Caki2 (cell line): ENCODE measurements at regions not wholly inside any gene's neighbourhood (a gene's known extent, or its start where the extent isn't known, plus 50 kb on each side); places are given as distances from the start of the nearest gene placed in this dataset.

ENCODE experiments used
- DNase-seq: peaks from one replicate; pipeline ENCODE4 v3.0.0-alpha.2; 2015; ENCODE audit warnings: low read depth
- in situ Hi-C: cut with HindIII; loops from 2 replicates; pipeline ENCODE4 v1.10.0; 2016; ENCODE audit warnings: low sequenced_read_pairs, low pct_unique_long_range_greater_than_20kb, mixed read lengths

DNA sequence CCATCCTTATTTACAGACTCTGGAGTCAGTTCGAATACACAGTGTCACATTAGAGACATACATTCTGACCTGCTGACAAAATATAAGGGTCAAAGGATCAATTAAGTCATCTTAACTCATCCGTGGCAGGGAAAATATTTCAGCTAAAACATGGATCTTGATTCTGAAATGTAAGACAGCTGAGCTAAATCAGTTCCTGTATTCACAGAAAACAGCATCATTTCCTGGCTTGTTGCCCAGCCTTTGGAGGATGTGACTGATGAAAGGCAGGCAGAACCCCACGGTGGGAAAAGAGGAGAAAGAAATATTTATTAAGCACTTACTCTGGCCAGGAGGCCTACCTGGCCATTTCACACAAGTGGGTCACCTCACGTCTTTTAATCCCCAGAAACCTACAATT lies 101.9 kb downstream of the GAS2L3 start:
- in situ Hi-C loops, result no loop called here
- peak; percentile 70 for DNase-seq

DNA sequence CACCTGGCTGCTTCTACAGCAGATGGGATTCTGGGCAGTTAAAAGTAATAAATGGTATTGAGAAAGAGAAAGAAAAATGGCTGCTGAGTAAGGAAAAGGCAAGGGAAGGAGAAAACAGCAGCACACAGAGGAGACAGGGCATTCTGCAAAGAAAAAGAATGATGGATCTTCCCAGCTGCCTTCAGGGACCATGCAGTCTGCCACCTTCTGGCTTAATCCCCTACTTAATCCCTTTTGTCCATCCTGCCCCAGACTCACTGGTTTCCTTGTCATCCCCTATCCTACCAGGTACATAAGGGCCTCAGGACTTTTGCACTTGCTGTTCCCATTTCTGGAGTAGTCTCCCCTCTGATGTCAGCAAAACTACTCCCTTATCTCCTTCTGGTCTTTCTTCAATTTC lies 107.6 kb downstream of the GAS2L3 start:
- in situ Hi-C loops, result no loop called here
- DNase-seq, result no peak

DNA sequence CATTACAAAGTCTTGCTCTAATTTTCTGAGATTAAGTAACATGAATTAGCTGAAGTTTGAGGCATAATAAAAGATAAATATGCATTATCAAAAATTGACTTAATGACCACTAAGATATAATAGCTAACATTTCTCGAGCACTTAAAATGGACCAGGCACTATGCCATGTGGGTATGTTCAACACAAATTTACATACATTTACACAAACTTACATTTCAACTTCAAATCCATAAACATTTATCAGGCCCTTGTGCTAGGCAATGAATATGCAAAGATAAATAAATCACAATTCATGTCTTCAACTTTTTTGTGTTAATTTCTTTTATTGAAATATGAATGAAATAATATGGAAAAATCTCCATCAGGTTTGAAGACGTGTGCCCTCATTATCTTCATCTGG lies 108.7 kb downstream of the GAS2L3 start:
- in situ Hi-C loops, result no loop called here
- no peak for DNase-seq

DNA sequence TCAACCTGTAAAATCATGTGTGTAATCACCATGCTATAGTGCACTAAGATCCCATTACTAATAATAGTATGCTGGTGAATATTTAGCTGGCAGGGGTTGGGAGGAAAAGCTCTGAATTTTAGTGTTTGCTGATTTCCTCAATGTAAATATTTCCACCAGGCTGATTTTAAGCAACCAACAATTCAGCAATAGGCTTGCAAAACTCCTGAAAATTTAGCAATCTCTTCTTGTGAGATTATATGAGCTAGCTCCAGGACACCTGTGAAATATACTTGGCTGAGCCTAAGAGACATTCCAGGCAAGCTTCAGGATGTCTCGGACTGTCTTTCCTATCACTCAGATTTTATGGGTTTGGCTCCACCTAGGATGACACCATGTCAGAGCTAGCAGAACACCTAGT lies 106.9 kb upstream of the ANO4 start:
- DNase-seq, result no peak
- in situ Hi-C loops, result no loop called here

DNA sequence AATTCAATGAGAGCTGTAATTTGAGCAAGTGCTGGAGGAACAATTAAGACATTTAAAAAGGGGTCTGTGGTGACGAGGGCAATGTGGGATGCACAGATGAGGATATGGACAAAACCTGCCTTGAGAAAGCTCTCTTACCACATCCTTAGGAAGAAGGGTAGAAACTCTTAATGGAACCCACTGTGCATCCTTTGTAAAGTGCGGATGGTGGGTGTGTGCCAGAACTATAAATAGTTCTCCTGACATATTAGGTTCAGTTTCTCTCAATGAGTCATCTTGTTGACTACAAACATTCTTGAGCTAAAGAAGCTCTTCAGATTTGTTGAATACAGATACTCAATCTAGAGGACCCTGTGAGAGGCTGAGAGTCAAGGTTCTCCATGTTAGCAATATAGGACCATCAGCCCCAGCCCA lies 106.1 kb upstream of the ANO4 start:
- no peak for DNase-seq
- in situ Hi-C loops, result no loop called here

DNA sequence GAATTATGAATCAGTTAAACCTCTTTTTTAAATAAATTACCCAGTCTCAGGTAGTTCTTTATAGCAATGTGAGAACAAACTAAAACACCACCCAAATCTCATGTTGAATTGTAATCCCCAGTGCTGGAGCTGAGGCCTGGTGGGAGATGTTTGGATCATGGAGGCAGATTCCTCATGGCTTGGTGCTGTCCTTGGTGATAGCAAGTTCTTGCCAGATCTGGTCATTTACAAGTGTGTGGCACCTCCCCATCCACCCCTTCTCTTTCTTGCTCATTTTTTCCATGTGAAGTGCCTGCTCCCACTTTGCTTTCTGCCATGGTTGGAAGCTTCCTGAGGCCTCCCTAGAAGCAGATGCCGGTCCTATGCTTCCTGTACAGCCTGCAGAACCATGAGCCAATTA lies 102.1 kb upstream of the ANO4 start:
- in situ Hi-C loops, result no loop called here
- no peak for DNase-seq

DNA sequence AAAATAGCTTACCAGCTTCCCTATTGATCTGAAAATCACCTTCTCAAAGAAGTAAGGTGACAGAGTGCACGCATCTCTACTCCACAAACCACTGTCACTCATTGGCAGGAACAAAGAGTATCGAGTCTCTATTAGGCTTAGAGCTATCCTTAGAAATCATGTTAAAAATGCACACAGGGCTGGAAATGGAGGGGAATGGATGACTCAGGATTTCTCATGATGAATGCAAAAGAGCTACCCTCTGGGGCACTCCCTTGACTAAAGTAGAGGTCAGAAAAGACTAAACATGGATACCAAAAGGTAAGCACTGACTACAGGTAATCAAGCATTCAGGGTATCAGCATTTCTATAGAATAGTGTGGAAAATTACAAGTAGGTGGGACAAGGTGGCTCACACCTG lies 96.1 kb upstream of the ANO4 start:
- in situ Hi-C loops, result no loop called here

DNA sequence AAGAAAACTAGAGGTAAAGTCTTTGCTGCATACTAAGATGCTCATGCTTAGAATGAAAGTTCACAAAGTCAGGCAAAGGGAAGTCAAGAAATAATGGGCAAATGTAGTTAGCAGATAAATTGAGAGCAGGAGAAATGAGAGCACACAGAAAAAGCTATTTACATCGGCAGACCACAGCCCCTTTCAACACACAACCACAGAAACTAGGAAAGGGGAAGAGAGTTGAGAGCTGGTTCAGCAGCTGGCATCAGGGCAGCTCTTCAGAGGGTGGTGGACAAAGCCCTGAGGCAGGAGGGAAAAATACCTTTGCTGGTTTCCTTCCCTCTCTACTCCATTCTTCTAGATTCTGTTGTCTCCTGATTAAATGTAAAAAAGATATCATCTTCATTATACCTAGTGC lies 95.4 kb upstream of the ANO4 start:
- in situ Hi-C loops, result no loop called here

More for the DNA sequence above, 96.1 kb upstream of the ANO4 start:
- DNase-seq, result no peak

DNA sequence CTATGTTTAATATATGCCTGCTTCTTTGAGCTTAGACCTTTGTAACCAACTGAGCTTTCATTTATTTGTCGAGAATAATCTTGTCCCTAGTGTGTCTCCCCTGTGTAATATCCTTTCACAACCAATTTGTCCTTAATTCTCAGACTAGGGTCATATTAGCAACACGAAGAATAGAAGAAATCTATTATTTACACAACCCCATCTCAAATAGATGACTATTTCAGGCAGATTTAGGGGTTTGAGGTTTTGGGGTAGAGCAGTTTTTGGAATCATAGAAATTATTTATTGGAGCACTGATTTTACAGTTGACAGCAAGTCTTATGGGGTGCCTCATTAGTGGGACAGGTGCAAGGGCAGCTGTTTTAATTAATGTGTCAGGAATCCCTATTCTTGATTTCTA lies 91.2 kb upstream of the ANO4 start:
- in situ Hi-C loops, result no loop called here
- no peak for DNase-seq

More for the DNA sequence above, 95.4 kb upstream of the ANO4 start:
- no peak for DNase-seq

DNA sequence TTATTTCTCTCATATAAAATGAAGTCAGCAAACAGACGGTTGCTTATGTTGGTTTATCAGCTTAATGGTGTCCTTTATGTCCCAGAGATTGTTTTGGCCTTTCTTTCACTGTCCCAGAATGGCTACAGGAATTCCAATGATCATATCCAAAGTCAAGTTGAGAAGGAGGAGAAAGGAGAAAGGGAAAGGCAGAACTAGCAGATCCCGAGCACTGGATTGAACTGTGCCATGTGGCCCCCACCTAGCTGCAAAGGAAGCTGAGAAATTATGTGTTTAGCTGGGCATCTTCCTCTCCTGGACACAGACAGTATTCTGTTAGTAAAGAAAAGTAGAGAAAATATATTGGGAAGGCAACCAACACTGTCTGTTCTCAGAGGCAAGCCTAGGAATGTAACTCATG lies 90.7 kb upstream of the ANO4 start:
- in situ Hi-C loops, result no loop called here
- DNase-seq, result no peak

DNA sequence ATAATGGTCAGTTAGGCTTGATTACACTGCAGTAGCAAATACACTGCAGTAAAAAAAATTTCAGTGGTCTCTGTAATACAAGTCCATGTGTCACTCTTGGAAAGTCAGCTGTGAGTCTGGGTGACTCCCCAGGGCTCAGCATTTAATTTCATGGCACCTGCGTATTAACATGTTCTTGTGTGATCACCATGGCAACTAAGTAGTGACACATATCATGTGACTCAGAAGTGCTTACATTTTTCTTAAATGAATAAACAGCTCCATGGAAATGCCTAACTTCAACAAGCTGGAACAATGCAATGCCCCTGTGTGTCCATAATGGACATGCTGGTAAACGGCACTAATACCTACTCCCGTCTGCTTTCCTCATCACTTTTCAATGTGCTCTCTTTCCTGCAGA lies 88.5 kb upstream of the ANO4 start:
- DNase-seq, result peak; percentile 62
- in situ Hi-C loops, result no loop called here

DNA sequence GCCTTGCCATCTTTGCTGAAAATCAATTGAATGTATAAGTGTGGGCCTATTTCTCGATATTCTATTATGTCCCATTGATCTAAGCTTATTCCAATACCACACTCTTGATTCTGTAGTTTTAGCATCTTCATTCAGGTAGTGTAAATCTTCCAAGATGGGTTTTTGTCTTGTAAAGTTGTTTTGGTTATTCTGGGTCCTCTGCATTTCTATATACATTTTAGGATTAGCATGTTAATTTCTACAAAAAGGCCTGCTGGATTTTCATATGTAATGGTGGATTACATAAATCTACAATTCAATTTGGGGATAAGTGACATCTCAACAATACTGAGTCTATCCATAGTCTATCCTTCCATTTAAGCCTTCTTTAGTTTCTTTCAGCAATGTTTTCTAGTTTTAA lies 86.0 kb upstream of the ANO4 start:
- in situ Hi-C loops, result no loop called here
- DNase-seq, result no peak

DNA sequence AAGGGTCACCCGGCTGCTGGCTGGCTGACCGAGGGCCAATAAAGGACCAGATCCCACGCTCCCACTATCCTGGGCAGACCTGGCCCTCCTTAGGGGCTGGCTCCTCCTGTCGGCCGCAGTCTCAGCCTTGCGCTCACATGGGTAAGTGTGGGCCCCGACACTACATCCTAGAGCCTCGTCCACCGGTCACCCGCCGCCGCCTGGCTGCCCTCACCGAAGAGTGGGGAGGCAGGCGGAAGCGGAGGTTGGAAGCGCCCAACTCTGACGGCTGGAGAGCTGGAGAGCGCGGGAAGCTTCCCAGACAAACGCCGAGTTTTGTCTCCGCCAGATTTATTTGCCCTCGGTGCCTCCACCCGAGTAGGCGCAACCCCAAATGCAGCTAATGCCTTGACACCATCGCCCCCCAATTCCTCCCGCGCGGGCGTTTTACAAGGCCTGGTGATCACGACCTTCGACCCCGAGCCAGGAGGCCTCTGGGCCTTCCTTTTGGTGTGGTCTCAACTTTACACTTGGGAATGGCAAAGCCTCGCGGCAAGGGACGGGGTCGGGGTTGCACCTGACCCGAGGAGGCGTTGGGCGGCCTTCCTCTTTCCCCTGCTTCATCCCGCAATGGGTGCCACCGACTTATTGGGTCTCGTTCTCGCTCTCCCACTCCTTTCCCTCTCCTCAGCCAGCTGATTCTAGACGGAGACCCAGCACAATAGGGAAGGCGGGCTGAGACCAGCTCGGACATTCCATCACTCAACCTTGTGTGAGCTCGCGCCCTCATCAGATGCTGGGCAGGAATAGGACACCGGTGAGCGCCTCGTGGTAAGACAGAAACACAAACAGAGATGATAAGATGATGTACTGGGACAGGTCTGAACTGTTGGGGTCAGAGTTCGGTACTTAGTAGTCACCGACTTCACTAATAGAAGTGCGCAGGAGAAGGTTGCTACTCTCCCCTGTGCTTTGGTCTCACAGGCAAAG lies 78.3 kb upstream of the ANO4 start:
- no peak for DNase-seq
- in situ Hi-C loops, result no loop called here

DNA sequence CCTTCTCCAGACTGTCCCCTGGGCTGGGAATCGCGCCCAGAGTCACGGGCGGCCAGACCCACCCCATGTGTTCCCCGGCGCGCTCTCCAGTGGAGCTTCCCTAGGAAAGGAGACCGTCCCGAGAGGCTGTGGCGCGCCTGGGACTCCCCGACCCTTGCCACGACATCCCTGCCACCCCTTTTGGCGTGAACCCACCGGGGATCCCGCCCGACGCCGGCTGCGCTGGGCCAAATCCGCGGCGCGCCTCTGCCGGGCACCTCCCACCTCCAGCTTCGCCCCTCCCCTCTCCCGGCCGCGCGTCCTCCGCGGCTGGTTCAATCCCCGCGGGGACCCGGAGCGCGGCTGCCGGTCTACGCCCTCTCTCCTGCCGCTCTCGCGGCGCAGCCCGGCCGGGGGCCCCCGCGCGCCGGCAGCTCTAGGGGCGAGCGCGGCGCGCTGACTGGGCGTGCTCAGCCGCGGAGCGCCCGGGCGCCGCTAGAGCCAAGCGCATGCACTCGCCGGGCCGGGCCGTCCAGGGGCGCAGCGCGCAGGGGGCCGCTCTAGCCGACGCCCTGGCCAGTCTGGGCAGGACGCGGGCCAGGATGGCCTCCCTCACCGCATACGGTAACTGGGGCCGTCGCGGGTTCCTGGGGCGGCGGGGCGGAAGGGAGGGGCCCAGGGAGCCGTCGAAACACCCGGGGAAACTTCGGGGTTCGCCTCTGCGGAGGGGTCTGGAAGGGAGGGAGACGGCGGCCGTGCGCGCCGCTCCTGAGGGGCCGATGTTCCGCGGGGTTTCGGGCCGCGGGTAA lies 77.4 kb upstream of the ANO4 start:
- DNase-seq, result no peak
- in situ Hi-C loops, result no loop called here

DNA sequence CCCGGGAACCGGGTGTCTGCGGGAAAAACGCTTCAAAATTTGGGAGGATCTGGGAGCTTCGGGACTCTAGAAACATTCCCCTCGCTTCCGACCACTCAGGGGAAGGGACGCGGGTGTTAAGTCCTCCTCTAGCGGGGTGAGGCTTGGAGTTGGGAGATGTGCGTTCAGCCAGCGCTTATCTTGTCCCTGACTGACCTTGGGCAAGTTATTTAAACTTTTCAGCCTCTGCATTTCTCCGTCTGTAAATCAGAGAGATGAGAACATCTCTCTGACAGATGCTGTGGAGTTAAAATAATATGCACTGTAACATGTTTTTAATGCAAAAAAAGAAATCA lies 76.9 kb upstream of the ANO4 start:
- DNase-seq, result no peak
- in situ Hi-C loops, result no loop called here

DNA sequence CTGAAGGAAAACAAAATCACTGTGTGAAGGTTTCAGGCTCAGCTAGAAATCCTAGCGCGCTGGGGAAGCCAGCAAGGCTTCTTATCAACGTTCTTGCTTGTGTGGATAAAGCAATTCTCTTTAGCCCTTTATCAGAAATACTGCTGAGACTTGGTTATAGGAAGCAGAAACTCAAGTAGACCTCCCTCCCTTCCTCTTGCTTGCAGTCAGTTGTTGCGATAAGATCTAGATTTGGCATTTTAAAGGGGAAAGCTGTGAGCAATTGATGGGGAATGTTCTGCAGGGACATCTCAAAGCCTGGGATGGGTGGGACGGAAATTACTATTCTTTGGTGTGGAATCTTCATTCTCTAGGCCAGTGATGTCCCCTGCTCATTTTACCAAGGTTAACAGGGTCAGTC lies 76.4 kb upstream of the ANO4 start:
- in situ Hi-C loops, result no loop called here
- no peak for DNase-seq

DNA sequence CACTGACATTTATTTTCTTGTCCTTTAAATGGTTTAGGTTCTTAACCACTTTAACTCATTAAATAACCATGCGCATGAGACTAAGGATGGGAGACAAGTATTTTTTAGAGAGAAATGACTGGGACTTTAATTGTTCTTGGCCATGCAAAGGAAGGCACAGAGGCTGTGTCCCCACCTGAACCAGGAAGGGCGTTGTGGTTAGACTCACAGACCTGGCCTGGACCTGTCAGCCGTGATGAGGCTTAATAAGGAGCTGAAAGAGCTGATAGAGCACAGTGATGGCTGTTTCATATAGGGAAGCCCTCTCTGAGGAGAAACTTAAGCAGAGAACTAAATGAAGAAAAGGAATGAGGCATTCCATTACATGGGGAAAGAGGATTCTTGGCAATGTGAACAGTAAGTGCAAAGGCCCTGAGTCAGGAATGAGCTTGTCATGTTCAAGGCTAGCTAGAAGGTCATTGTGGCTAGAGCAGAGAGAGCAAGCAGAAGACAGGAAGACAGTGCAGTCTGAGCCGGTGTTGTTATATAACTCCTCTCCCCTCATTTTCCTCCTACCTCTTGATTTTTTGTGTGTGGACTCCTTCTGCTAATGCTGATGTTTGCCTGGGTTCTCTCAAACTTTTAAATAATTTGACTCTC lies 74.4 kb upstream of the ANO4 start:
- in situ Hi-C loops, result no loop called here
- DNase-seq, result no peak

DNA sequence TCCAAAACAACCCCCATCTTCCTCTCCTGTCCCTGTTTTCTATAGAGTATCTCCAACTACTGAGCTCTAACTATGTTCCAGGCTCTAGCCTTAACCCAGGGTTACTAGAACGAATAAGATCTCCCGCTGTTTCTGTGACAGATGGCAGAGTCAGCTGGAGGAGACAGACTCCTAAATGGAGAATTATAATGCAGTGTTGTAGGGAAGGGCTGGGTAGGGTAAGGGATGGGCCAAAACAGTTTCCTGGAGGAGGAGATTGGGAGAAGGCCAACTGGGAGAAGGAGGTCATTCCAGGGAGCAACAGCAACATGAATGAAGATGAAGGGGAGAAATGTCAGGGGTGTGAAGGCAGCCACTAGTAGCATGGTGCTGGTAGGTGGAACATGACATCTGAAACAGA lies 73.4 kb upstream of the ANO4 start:
- no peak for DNase-seq
- in situ Hi-C loops, result no loop called here

DNA sequence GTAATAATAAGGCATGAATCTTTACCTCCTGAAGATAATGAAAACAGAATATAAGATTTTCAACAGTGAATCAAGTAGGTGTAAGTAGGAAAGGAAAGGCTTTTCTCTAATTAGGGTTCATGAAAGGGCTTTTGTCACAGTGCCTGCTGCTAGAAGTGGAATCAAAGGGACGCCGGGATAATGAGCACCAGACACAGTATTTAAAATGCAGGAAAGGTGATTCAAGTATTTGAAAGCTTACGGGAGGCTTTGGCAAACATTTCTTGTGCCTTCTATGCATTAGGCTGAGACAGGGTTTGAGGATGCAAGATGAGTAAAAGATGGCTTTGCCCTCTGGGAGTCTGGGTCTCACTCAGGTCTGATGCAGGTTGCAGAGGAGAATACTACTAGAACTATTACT lies 70.5 kb upstream of the ANO4 start:
- in situ Hi-C loops, result no loop called here
- DNase-seq, result no peak
